ENCODE measurements at regions not wholly inside any gene's neighbourhood (a gene's known extent, or its start where the extent isn't known, plus 50 kb on each side); places are given as distances from the start of the nearest gene placed in this dataset.

DNA sequence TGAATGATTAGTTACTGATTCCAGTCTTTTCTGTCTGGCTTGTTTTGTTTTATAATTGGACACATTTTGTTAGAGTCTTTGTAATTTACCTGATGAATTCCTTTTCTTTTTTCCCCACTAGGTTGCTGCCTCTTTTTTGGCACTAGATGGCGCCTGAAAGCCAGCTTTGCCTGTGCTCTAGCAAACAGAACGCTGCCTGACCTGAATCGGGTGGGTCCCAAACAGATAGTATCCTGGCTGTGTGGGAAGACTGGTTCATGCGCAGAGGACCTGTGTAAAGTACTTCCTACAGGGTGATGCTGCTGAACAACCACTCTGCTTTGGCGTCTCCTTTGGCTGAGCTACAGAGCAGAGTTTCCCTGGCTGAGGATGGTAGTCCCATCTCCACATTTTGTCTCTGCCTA, 288.2 kb downstream of the IKZF2 start:
- no peaks in the 10 kb centered on the region for H3K9me2 ChIP-seq (ENCODE audit: insufficient read depth, low read length)
- H4K20me1 ChIP-seq (ENCODE audit: insufficient read depth, low read length) = no peaks in the 10 kb centered on the region

GRCh38 chr2:212858496-212858895, 292.9 kb downstream of the IKZF2 start:
- Histone ChIP-seq H3K4me2 (ENCODE audit: low read length) (no peak overlapping the region), H3K4me1 (ENCODE audit: insufficient read depth, low read length, poor library complexity, severe bottlenecking) (no peaks in the 10 kb centered on the region), H4K20me1 (ENCODE audit: insufficient read depth, low read length) (no peaks in the 10 kb centered on the region), H3K4me3 (ENCODE audit: low read depth, low read length, poor library complexity, severe bottlenecking) (no peak overlapping the region), H3K9me3 (ENCODE audit: low read length) (peaks cover 14% of the 10 kb centered on the region), H3K36me3 (ENCODE audit: insufficient read depth, low read length) (no peaks in the 10 kb centered on the region), H2AFZ (ENCODE audit: low read length) (no peak overlapping the region), H3K79me2 (ENCODE audit: insufficient read depth, low read depth, low read length) (no peaks in the 10 kb centered on the region), H3K9me2 (ENCODE audit: insufficient read depth, low read length) (no peaks in the 10 kb centered on the region), H3K27ac (ENCODE audit: low read depth, low read length, poor library complexity, severe bottlenecking) (no peak overlapping the region)
- CTCF ChIA-PET (ENCODE audit: unreplicated experiment) = no interaction called here
- POLR2A ChIA-PET = no interaction called here
- DNase-seq (ENCODE audit: low spot score) = no peak
- intact Hi-C loops (cut with micrococcal nuclease; ENCODE audit: unreplicated experiment) = no loop called here
- TF ChIP-seq, protein P1, sequence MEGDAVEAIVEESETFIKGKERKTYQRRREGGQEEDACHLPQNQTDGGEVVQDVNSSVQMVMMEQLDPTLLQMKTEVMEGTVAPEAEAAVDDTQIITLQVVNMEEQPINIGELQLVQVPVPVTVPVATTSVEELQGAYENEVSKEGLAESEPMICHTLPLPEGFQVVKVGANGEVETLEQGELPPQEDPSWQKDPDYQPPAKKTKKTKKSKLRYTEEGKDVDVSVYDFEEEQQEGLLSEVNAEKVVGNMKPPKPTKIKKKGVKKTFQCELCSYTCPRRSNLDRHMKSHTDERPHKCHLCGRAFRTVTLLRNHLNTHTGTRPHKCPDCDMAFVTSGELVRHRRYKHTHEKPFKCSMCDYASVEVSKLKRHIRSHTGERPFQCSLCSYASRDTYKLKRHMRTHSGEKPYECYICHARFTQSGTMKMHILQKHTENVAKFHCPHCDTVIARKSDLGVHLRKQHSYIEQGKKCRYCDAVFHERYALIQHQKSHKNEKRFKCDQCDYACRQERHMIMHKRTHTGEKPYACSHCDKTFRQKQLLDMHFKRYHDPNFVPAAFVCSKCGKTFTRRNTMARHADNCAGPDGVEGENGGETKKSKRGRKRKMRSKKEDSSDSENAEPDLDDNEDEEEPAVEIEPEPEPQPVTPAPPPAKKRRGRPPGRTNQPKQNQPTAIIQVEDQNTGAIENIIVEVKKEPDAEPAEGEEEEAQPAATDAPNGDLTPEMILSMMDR (conservative IDR thresholded peaks at IDR 0.05; ENCODE audit: low read length) = no peak
- TF ChIP-seq EZH2phosphoT487 (IDR thresholded peaks at IDR 0.05; ENCODE audit: borderline replicate concordance, low read depth, low read length) = no peak
- no TSS peak for BruUV-seq (replicated peaks)

More for the DNA sequence above, 288.2 kb downstream of the IKZF2 start:
- ChIA-PET POLR2A (interaction anchor here (0.6 to 2.0 kb wide), 3 partner anchors 21 to 286 kb away, joined by 3 to 11 read pairs (median 4); no protein-coding TSS in a partner anchor), CTCF (ENCODE audit: unreplicated experiment) (interaction anchor here (1.2 kb wide), 1 partner anchor 289 kb away, joined by 4 read pairs; no protein-coding TSS in a partner anchor)
- H3K9me3 ChIP-seq (ENCODE audit: low read length) = peaks cover 39% of the 10 kb centered on the region
- no peak overlapping the region for H3K27ac ChIP-seq (ENCODE audit: low read depth, low read length, poor library complexity, severe bottlenecking)
- H3K36me3 ChIP-seq (ENCODE audit: insufficient read depth, low read length) = 0 out of 2 replicates have a peak, but pooled peaks cover 3% of the 10 kb centered on the region
- BruUV-seq (replicated peaks) = no TSS peak
- H2AFZ ChIP-seq (ENCODE audit: low read length) = peak overlapping the region; percentile 26; the same call in 1 of the 2 replicates
- H3K4me2 ChIP-seq (ENCODE audit: low read length) = no peak overlapping the region
- H3K79me2 ChIP-seq (ENCODE audit: insufficient read depth, low read depth, low read length) = no peaks in the 10 kb centered on the region
- no peak for TF ChIP-seq EZH2phosphoT487 (IDR thresholded peaks at IDR 0.05; ENCODE audit: borderline replicate concordance, low read depth, low read length)
- TF ChIP-seq, protein P1 (conservative IDR thresholded peaks at IDR 0.05; ENCODE audit: low read length) = peak; percentile 98
- no peaks in the 10 kb centered on the region for H3K4me1 ChIP-seq (ENCODE audit: insufficient read depth, low read length, poor library complexity, severe bottlenecking)
- no peak overlapping the region for H3K4me3 ChIP-seq (ENCODE audit: low read depth, low read length, poor library complexity, severe bottlenecking)
- DNase-seq (ENCODE audit: low spot score) = peak; percentile 84
- intact Hi-C loops (cut with micrococcal nuclease; ENCODE audit: unreplicated experiment) = loop anchor here (1.0 to 5.0 kb wide), 3 partner anchors 290 to 1069 kb away; no protein-coding TSS in a partner anchor

- no TSS peak for BruUV-seq (replicated peaks)
- H3K79me2 ChIP-seq (ENCODE audit: insufficient read depth, low read depth, low read length) = no peaks in the 10 kb centered on the region
These were observed 296.6 kb downstream of the IKZF2 start for GRCh38 chr2:212854771-212855170.

More at GRCh38 chr2:212854771-212855170, 296.6 kb downstream of the IKZF2 start:
- Histone ChIP-seq H4K20me1 (ENCODE audit: insufficient read depth, low read length) (no peaks in the 10 kb centered on the region), H3K27ac (ENCODE audit: low read depth, low read length, poor library complexity, severe bottlenecking) (no peak overlapping the region), H3K4me3 (ENCODE audit: low read depth, low read length, poor library complexity, severe bottlenecking) (no peak overlapping the region), H3K9me2 (ENCODE audit: insufficient read depth, low read length) (no peaks in the 10 kb centered on the region), H3K4me2 (ENCODE audit: low read length) (no peak overlapping the region), H2AFZ (ENCODE audit: low read length) (no peak overlapping the region), H3K4me1 (ENCODE audit: insufficient read depth, low read length, poor library complexity, severe bottlenecking) (no peaks in the 10 kb centered on the region), H3K36me3 (ENCODE audit: insufficient read depth, low read length) (no peaks in the 10 kb centered on the region), H3K9me3 (ENCODE audit: low read length) (no peaks in the 10 kb centered on the region)
- intact Hi-C loops (cut with micrococcal nuclease; ENCODE audit: unreplicated experiment) = no loop called here
- CTCF ChIA-PET (ENCODE audit: unreplicated experiment) = no interaction called here
- no peak for DNase-seq (ENCODE audit: low spot score)
- POLR2A ChIA-PET = no interaction called here
- TF ChIP-seq EZH2phosphoT487 (IDR thresholded peaks at IDR 0.05; ENCODE audit: borderline replicate concordance, low read depth, low read length) = no peak
- TF ChIP-seq, protein P1 (conservative IDR thresholded peaks at IDR 0.05; ENCODE audit: low read length) = no peak
